GM08714 (cell line): ENCODE measurements at regions not wholly inside any gene's neighbourhood (a gene's known extent, or its start where the extent isn't known, plus 50 kb on each side); places are given as distances from the start of the nearest gene placed in this dataset.

Experiments
- H3K4me3 ChIP-seq: fragments of 200-500 bp; sonication (Bioruptor generic); 2 replicates; pipeline ENCODE4 v1.5.1; 2014; ENCODE audit warnings: mild to moderate bottlenecking, low read length, inconsistent platforms
- ZNF274 ChIP-seq: IDR thresholded peaks from 2 replicates; pipeline ENCODE4 v1.6.1; 2012; ENCODE audit warnings: mild to moderate bottlenecking, low read depth, low read length

DNA sequence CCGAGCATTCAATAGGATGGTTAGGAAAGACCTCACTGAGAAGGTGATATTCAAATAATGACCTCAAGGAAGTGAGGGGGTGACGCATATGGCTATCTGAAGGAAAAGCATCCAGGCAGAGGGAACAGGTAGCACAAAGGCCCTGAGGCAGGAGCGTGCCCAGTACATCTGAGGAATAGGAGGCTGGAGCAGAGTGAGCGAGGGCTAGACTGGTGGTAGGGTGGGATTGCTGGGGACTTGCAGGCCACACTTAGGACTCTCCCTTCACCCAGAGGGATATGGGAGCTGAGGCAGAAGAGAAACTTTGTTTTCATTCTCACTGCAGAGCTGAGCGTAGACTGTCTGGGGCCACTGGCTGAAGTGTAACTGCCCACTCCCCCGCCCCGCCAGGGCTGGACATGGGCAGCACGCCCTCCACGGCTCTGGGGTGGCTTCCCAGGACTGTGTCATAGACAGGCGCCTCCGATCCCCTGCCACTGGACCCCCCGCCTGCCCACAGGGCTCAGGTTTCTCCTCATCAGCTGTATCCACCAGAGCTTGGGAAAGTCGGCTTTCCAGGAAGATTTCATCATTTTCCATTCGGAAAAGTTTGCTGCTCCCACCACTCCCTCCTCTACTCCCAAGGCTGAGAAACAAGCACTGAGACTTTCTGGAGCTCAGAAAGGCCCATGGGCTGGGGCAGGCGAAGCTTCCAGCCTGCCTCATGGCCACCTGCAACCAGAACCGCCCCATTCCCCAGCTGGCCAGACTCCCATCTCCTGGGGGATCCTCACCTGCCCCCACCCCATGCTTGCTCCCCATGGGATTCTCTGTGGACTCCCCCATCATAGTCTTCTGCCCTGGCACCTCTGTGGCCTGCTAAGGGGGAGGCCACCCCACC is 142.6 kb downstream of the MRPL14 start:
- H3K4me3 ChIP-seq = no peak overlapping the region
- TF ChIP-seq ZNF274 = no peak

DNA sequence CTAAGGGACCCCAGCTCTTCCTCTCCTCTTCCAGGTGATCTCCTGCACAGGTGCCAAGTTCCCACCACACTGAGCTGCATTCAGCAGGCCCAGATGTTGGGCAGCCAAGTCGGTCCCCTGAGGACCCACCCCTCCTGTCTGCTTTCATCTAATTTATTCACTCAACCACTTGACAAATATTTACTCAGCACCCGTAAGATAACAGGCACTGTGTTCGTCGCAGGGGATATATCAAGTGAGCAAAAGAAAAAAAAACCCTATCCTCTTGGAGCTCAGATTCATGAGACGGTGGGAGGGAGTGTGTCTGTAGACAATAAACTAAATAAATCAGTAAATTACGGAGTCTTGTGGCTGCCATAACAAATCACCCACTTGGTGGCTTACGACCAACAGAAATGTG is 143.6 kb downstream of the MRPL14 start:
- H3K4me3 ChIP-seq = no peak overlapping the region
- TF ChIP-seq ZNF274 = no peak

DNA sequence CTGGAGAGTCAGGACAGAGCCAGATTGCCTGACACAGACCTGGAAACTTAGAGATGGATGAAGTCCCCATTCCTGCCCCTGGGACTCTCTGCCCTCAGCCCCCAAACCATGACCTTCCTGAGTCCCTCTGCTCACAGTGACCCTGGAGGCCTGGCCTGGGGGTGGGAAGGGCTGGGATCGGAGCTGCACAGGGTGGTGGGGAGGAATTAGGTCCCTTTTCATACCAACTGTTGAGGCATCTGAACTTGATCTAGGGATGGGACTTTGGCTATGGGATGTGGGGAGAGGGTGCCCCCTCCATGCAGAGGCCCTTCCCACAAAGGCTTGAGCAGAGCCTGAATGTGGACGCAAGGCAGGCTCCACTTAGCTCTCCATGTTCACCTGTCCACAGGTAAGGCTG is 144.1 kb downstream of the MRPL14 start:
- TF ChIP-seq ZNF274 = no peak
- no peak overlapping the region for H3K4me3 ChIP-seq

DNA sequence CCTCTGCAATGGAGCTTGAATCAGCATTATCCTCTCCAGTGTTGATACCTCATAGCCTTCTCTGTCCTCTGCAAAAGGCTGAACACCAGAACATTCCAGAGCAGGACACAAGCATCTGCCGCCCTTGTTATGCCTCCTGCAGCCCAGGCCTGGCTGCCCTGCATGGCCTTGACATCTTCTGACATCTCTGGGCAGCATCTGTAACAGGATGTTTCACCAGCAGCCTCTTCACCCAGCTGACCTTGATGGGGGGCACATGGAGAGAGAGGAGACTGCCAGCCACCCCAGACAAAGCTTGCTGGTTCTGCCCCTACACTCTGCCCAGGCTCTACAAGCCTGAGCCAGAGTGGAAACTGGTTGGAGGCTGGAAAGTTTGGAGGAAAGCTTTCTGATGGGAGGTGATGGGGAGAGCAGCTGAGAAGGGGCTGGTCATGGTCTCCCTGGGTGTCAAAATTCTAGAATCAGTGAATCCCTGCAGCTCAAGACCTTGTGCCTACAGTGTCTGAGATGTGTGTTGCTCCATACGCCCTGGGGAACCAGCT is 145.1 kb downstream of the MRPL14 start:
- H3K4me3 ChIP-seq = no peak overlapping the region
- no peak for TF ChIP-seq ZNF274

DNA sequence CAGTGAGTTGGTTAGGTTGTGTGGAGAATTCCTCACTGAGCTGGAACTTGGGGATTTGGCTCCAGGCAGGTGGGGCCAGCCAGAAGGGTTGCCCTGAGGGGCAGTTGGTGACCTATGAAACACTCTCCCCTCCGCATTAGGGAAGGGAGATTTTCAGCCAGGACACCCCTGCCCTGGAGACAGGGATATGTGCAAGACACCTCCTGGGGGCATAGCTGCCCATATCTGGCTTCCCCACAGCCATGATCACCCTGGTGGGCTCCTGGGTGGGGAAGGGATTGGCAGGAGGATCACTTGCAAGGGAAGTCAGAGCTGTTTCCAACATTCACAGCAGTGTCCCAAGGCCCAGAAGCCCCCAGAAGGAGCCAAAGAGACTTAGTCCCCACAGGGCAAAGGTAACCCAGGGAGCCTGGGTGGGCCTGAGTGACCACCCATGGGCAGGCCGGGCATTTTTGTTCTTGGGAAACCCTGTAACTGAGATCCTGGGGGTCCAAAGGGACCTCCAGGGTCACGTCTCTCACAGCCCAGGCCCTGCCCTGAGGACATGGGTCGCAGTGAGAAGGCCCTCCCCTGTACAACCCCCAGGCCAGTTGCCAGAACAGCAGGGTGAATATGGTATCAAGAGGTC is 145.8 kb downstream of the MRPL14 start:
- no peak overlapping the region for H3K4me3 ChIP-seq

DNA sequence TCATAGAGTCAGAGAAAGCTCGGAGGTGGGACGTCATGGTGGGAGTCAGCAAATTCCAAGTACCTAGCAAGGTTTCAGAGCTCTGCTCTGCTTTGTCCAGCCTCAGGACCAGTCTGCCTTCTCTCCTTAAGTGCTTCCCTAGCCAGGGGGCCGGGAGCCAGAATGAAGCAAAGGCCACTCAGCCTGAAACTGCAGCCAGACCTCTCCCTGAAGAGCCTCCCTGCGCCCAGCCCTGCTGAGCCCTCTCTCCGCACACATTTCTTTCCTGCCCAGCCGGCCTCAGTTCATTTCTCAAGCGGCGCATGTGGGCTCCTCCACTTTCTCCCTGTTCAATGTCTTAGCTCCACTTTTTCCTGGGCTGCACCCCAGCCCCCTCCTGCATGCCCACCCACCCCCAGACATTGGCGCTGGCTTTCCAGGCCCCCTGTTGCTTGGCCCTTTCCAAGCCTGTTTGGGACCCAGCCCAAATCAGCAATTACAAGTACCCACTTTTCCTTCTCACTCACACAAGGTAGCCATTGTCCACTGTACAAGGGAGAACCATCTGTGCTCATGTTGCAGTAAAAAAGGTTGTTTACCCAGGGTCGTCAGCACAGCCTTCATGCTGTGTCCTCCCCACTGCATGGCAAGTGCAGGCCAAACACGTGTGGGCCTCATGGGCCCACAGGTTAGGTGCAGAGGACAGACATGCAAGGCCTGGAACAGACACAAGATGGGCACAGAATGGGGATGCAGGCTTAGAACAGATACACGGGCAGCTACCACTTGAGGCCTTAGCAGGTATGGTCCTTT is 147.1 kb downstream of the MRPL14 start:
- H3K4me3 ChIP-seq = no peak overlapping the region

More for the DNA sequence above, 145.8 kb downstream of the MRPL14 start:
- TF ChIP-seq ZNF274 = no peak

DNA sequence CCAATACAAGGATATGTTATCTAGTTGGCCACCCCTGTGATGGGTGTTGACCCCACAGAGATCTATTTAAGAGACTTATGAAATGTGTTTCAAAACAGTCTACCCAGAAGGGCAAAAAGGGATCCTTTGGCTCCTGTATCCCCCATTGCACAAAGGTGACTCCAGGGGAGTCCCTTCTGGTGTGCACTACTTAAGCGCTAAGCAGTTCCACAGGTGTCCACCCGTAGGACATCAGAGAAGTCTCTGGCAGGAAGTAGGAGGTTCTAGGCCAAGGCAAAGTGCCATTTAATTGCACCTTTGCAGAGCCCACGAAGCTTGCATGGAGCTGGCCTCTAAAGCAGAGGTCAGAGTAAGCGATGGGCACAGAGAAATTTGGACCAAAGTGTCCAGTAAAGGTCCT is 147.7 kb downstream of the MRPL14 start:
- H3K4me3 ChIP-seq = no peak overlapping the region
- no peak for TF ChIP-seq ZNF274

More for the DNA sequence above, 147.1 kb downstream of the MRPL14 start:
- no peak for TF ChIP-seq ZNF274

DNA sequence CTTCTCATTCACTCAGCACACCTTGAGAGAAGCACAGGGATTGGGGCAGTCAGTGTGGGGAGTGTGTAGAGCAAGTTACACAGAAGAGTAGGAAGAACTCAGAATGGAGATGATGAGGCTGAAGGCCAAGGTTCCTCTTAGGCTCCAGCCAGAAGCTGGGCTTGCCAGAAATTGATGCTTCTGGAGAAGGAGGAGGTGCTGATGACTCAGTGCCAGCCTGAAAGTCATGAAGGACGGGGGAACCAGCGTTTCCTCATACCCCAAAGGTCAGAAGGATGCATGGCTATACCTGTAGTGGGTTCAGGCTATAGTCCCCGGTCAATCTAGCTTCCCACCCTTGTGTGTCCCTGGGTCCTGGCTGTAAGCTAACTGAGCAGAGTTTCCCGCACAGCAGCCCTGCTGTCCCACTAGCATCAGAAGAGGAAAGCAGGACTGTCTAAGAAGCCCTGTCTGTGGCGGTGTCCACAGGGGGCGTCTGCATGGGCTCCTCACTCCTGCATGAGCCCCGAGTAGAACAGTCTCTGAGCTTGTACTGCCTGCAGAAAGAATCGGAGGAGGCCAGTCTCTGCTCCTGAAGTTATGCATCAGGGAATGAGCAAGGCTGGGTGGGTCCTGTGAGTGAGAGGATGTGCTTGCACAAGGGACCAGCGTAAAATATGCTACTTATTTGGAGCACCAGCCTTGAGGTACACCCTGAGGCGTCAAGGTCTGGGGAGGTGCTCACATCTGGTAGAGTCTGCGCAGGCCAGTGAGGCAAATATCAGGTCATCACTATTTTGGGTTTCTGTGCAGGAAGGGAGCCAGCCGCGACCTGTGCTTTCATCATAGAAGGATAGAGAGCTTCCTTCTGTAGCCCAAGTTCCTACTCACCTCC is 148.5 kb downstream of the MRPL14 start:
- TF ChIP-seq ZNF274 = no peak
- H3K4me3 ChIP-seq = no peak overlapping the region

DNA sequence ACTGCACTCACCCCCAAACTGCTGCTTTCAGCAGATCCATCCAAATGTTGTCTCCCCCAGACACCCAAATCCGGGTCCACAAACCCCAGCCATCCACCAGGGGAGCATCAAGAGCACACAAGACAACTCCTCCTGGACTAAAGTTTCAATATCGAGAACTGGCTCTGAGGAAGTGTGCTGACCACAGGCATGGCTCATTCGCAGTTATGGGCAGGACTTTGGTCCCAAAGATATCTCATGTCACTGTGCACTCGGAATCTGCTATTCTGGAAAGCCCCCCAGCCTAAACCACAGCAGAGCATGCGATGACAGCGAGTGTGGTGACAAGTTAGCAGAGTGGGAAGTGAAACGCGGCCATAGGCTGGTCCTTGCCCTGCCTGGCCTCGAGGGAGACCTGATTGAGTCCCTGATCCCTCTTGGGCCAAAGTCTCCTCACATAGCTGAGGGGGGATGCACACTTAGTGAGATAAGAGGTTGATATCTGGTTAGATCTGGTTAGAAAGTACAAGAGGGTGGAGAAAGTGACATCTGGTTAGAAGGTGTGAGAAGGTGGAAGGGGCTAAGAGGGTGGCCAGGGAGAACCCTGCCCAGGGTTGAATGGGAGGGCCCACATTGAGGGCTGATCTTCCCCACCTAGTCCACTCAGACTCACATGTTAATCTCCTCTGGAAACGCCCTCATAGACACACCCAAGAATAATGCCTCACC is 149.7 kb downstream of the MRPL14 start:
- no peak for TF ChIP-seq ZNF274
- no peak overlapping the region for H3K4me3 ChIP-seq

DNA sequence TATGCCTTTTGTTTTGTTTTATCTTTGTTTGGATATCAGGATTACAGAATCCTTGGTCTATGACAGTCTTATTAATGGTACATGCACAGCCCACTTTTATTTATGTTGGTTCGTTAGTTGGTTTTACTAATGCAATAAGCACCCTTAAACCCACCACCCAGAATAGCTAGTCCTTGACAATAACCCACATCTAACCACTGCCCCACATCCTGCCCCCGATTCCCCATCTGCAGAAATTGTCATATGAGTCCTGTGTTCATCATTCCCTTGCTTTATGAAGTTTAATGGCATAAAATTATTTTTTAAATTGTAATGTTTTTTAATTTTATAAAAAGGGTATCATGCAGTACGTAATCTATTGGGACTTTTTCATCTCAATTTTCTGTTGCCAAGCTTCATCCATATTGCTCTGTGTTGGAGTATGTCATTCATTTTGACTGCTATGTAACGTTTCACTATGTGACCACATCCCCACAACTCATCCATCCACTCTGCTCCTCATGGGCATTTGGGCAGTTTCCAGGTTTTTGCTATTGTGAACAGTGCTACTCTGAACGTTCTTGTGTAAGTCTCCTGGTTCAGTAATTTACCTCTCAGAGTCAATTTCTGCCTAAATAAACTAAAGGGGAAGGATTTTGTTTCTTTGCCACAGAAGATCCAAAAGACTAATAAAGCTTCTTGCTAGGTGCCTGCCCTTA is 150.4 kb downstream of the MRPL14 start:
- TF ChIP-seq ZNF274 = no peak

DNA sequence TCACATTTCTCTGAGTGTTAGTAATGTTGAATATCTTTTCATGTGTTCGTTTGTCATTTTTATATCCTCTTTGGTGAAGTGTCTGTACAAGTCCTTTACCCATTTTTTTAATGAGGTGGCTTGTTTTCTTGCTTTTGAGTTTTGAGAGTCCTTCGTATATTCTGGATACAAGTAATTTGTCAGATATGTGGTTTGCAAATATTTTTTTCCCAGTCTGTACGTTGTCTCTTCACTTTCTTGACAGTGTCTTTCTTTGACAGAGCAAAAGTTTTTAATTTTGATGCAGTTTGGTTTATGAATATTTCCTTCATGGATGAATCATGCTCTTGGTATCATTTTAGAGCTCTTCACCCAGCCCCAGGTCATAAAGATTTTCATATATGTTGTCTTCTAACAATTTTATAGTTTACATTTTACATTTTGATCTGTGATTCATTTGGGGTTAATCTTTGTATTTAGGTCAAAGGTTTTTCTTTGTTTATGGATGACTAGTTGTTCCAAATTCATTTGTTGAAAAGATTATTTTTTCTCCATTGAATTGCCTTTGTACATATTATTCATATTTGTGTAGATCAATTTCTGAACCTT is 152.5 kb downstream of the MRPL14 start:
- no peak overlapping the region for H3K4me3 ChIP-seq
- no peak for TF ChIP-seq ZNF274

More for the DNA sequence above, 150.4 kb downstream of the MRPL14 start:
- no peak overlapping the region for H3K4me3 ChIP-seq

DNA sequence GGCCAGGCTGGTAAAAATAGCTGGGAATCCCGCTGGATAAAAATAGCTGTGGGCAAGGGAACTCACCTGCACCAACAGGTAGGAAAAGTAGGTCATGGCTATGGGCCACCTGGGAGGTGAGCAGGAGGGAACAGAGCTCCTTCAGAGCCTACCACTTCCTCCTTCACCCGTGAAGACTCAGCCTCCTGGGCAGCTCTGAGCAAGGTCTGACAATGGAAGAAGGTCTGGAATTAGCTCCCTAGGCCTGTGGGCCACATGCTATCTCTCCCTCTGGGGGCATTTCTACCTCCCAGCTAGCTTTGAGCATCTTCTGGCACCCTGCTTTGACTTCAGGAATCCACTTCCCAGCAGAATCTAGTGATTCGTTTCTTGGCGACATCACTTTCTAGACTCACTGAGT is 153.9 kb downstream of the MRPL14 start:
- H3K4me3 ChIP-seq = no peak overlapping the region
- TF ChIP-seq ZNF274 = no peak

DNA sequence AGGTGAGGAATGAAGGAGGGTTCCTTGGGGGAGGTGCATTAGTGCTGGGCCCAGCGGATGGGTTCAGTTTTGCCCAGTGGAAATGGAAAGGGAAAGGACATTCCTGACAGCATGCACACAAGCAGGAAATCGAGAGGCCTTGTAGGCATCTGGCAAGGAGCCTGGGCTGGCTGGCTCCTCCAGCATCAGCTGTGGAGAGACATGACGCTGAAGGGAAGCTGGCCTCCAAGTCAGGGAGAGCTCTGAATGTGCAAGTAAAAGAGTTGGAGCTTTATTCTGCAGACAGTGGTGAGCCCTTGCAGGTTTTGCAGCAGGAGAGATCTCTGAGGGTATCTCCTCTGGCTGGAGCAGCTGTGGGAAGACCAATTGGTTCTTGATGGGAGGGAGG is 154.3 kb downstream of the MRPL14 start:
- H3K4me3 ChIP-seq = no peak overlapping the region
- no peak for TF ChIP-seq ZNF274
